Adrenal gland (tissue), 5 donors: ENCODE measurements at regions not wholly inside any gene's neighbourhood (a gene's known extent, or its start where the extent isn't known, plus 50 kb on each side); places are given as distances from the start of the nearest gene placed in this dataset.

Source experiments
- CTCF ChIP-seq, 6 experiments: fragments of 450-650 bp in 4 of 6; fragments of 200-600 bp in 2 of 6; sonication (generic) in 1 of 6; IDR thresholded peaks; 1 replicate in 5 of 6; 2 replicates in 1 of 6; pipeline versions ENCODE4 v1.5.1 to v1.8.0; 2016 to 2021; ENCODE audit warnings: antibody characterized with exemption in 6 of 6, mild to moderate bottlenecking in 2 of 6, moderate library complexity in 1 of 6
- POLR2A ChIP-seq, 2 donors: fragments of 450-650 bp; IDR thresholded peaks; one replicate each; pipeline ENCODE4 v1.6.1; 2017; ENCODE audit warnings: antibody characterized with exemption in 2 of 2, mild to moderate bottlenecking in 2 of 2, moderate library complexity in 1 of 2
- donor health status: DM: no; HTN: no; CAD: no.

GRCh38 chr16:73192232-73192894 is 144.4 kb upstream of the ZFHX3 start:
- TF ChIP-seq POLR2A (IDR thresholded peaks at IDR 0.05) (no peak), CTCF (IDR thresholded peaks at IDR 0.05) (no peak)
